GM23248 (cell line): ENCODE measurements at regions not wholly inside any gene's neighbourhood (a gene's known extent, or its start where the extent isn't known, plus 50 kb on each side); places are given as distances from the start of the nearest gene placed in this dataset.

Experiments
- DNase-seq: peaks from one replicate; pipeline ENCODE4 v3.0.0-alpha.2; 2015
- H2AFZ ChIP-seq: fragments of 200-600 bp; sonication (generic); 2 replicates; pipeline ENCODE4 v1.6.1; 2016; ENCODE audit warnings: antibody characterized with exemption
- H3F3A ChIP-seq: fragments of 200-600 bp; sonication (generic); 2 replicates; pipeline ENCODE4 v1.6.1; 2016; ENCODE audit warnings: mild to moderate bottlenecking, antibody characterized with exemption, mixed run types; ENCODE audit not compliant: insufficient read depth
- H3K27ac ChIP-seq: fragments of 200-600 bp; sonication (generic); 2 replicates; pipeline ENCODE4 v1.5.1; 2016; ENCODE audit warnings: mild to moderate bottlenecking
- H3K27me3 ChIP-seq: fragments of 200-600 bp; sonication (generic); replicated peaks from 2 replicates; pipeline ENCODE4 v1.6.1; 2016; ENCODE audit warnings: mild to moderate bottlenecking; ENCODE audit not compliant: insufficient read depth
- H3K36me3 ChIP-seq: fragments of 200-600 bp; sonication (generic); 2 replicates; pipeline ENCODE4 v1.6.1; 2016; ENCODE audit warnings: low read depth, mild to moderate bottlenecking
- H3K4me1 ChIP-seq: fragments of 200-600 bp; sonication (generic); 2 replicates; pipeline ENCODE4 v1.6.1; 2016; ENCODE audit warnings: mild to moderate bottlenecking; ENCODE audit not compliant: insufficient read depth
- H3K4me2 ChIP-seq: fragments of 200-600 bp; sonication (generic); one replicate; pipeline ENCODE4 v1.6.1; 2016; ENCODE audit warnings: mild to moderate bottlenecking; ENCODE audit not compliant: unreplicated experiment
- H3K4me3 ChIP-seq: fragments of 200-600 bp; sonication (generic); 2 replicates; pipeline ENCODE4 v1.5.1; 2016; ENCODE audit warnings: mild to moderate bottlenecking
- H3K79me2 ChIP-seq: fragments of 200-600 bp; sonication (generic); 2 replicates; pipeline ENCODE4 v1.6.1; 2016; ENCODE audit warnings: mild to moderate bottlenecking; ENCODE audit not compliant: insufficient read depth
- H3K9ac ChIP-seq: fragments of 200-600 bp; sonication (generic); 2 replicates; pipeline ENCODE4 v1.6.1; 2016; ENCODE audit warnings: mild to moderate bottlenecking
- H3K9me2 ChIP-seq: fragments of 200-600 bp; sonication (generic); 2 replicates; pipeline ENCODE4 v1.6.1; 2016; ENCODE audit warnings: mixed run types, mild to moderate bottlenecking, moderate library complexity; ENCODE audit not compliant: insufficient read depth
- H3K9me3 ChIP-seq: fragments of 200-600 bp; sonication (generic); one replicate; pipeline ENCODE4 v1.6.1; 2017; ENCODE audit warnings: low read depth
- H4K20me1 ChIP-seq: fragments of 200-600 bp; sonication (generic); 2 replicates; pipeline ENCODE4 v1.6.0; 2016; ENCODE audit not compliant: insufficient read depth
- EZH2 ChIP-seq: fragments of 200-600 bp; sonication (generic); IDR thresholded peaks from 2 replicates; pipeline ENCODE4 v1.6.1; 2018; ENCODE audit warnings: antibody characterized with exemption, mild to moderate bottlenecking; ENCODE audit not compliant: insufficient read depth, poor library complexity, severe bottlenecking
- EZH2phosphoT487 ChIP-seq: fragments of 200-600 bp; sonication (generic); IDR thresholded peaks from 2 replicates; pipeline ENCODE4 v1.6.1; 2018; ENCODE audit warnings: antibody characterized with exemption, moderate library complexity, mild to moderate bottlenecking, low read depth; ENCODE audit not compliant: insufficient read depth
- WGBS, 2 experiments: methylation state at CpG; one replicate each; pipeline ENCODE4 v1.1.6; 2015 to 2017; ENCODE audit warnings: low lambda C conversion rate in 2 of 2, low coverage in 1 of 2; ENCODE audit errors: missing lambda C conversion rate in 2 of 2; 5-methylcytosine and 5-hydroxymethylcytosine counted together
- in situ Hi-C: fragments of 300-500 bp; cut with MboI; formaldehyde crosslinking; loops from 2 replicates; pipeline ENCODE4 v1.15.0; 2020

GRCh38 chr1:60763741-60764140 is 318.6 kb upstream of the NFIA start:
- no peaks in the 10 kb centered on the region for H3K36me3 ChIP-seq
- in situ Hi-C loops, result no loop called here

GRCh38 chr1:60762911-60763310 is 319.4 kb upstream of the NFIA start:
- no peak overlapping the region for H3K9ac ChIP-seq
- no peak overlapping the region for H3K4me3 ChIP-seq
- no peaks in the 10 kb centered on the region for H3K27me3 ChIP-seq
- DNase-seq, result peak; percentile 3
- H2AFZ ChIP-seq, result no peak overlapping the region
- H3K4me1 ChIP-seq, result no peaks in the 10 kb centered on the region
- no peaks in the 10 kb centered on the region for H3K79me2 ChIP-seq
- no peaks in the 10 kb centered on the region for H3K9me2 ChIP-seq
- no peak overlapping the region for H3K27ac ChIP-seq
- no peaks in the 10 kb centered on the region for H3F3A ChIP-seq
- H3K4me2 ChIP-seq, result no peak overlapping the region
- no peaks in the 10 kb centered on the region for H4K20me1 ChIP-seq
- no peaks in the 10 kb centered on the region for H3K36me3 ChIP-seq
- TF ChIP-seq EZH2phosphoT487 (no peak), EZH2 (no peak)
- in situ Hi-C loops, result no loop called here
- 30 to 50% methylated on average over 1 of the region's 1 CpG for WGBS, 2 experiments
- H3K9me3 ChIP-seq, result no peaks in the 10 kb centered on the region

More at GRCh38 chr1:60763741-60764140, 318.6 kb upstream of the NFIA start:
- Histone ChIP-seq H3K9ac (no peak overlapping the region), H3K9me2 (no peaks in the 10 kb centered on the region), H4K20me1 (no peaks in the 10 kb centered on the region), H3K27me3 (no peaks in the 10 kb centered on the region), H3K79me2 (no peaks in the 10 kb centered on the region), H3K9me3 (no peaks in the 10 kb centered on the region), H3F3A (no peaks in the 10 kb centered on the region), H2AFZ (no peak overlapping the region), H3K27ac (no peak overlapping the region), H3K4me2 (no peak overlapping the region), H3K4me3 (no peak overlapping the region), H3K4me1 (no peaks in the 10 kb centered on the region)
- TF ChIP-seq EZH2 (no peak), EZH2phosphoT487 (no peak)
- DNase-seq, result no peak

DNA sequence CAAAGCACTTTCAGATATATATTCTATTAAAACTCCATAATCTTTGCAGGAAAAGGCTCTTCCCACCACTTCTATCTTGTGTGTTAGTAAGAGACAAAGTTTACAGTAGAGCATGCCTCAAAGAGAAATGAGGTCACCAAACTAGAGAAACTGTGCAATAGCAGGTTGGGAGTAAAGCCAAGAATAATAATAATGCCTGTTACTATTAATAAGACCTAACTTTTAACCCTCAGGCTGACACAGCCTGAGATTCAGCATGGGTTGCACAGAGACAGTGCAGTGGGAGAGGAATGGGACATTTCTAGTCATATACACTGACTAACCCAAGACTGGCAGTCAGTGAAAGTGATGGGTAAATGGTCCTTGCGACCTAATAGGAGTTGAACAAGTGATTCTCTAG is 320.2 kb upstream of the NFIA start:
- H3K36me3 ChIP-seq, result no peaks in the 10 kb centered on the region
- H3K27ac ChIP-seq, result no peak overlapping the region
- no peak overlapping the region for H3K4me3 ChIP-seq
- no peak overlapping the region for H3K9ac ChIP-seq
- no peak overlapping the region for H3K4me2 ChIP-seq
- no peak overlapping the region for H2AFZ ChIP-seq
- in situ Hi-C loops, result no loop called here
- H3K4me1 ChIP-seq, result no peaks in the 10 kb centered on the region
- peak; percentile 44 for DNase-seq
- H3K9me3 ChIP-seq, result no peaks in the 10 kb centered on the region
- no peaks in the 10 kb centered on the region for H4K20me1 ChIP-seq
- no peaks in the 10 kb centered on the region for H3K27me3 ChIP-seq
- WGBS, 2 experiments, result 34 to 43% methylated on average over 1 of the region's 1 CpG
- TF ChIP-seq EZH2phosphoT487, result no peak
- no peak for TF ChIP-seq EZH2
- no peaks in the 10 kb centered on the region for H3F3A ChIP-seq
- H3K79me2 ChIP-seq, result no peaks in the 10 kb centered on the region
- no peaks in the 10 kb centered on the region for H3K9me2 ChIP-seq

DNA sequence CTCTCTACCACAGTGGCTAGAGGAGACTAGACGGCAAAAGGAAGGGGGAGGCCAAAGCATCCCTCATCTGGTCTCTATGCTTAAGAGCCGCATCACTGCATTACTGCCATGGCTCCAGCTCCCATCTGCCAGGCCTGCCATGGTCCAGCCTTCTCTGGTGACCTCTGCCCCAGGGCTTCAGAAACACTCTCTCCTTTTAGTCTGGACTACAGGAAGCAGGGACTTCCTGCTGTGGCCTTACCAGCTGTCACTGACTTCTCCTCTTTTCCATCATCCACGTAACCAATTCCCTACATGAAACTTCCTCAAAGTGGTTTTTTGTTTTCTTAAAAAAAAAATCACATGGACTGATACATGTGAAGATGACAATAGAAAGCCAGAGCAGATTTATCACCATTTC is 323.1 kb upstream of the NFIA start:
- H2AFZ ChIP-seq, result no peak overlapping the region
- TF ChIP-seq EZH2 (no peak), EZH2phosphoT487 (no peak)
- H3K4me1 ChIP-seq, result no peaks in the 10 kb centered on the region
- WGBS, 2 experiments, result 58 to 60% methylated on average over 3 of the region's 3 CpGs
- no peaks in the 10 kb centered on the region for H3K9me3 ChIP-seq
- no peaks in the 10 kb centered on the region for H3K9me2 ChIP-seq
- no peak overlapping the region for H3K4me2 ChIP-seq
- H3K4me3 ChIP-seq, result no peak overlapping the region
- no peaks in the 10 kb centered on the region for H3K79me2 ChIP-seq
- H3K36me3 ChIP-seq, result no peaks in the 10 kb centered on the region
- in situ Hi-C loops, result no loop called here
- no peaks in the 10 kb centered on the region for H4K20me1 ChIP-seq
- DNase-seq, result no peak
- H3K27ac ChIP-seq, result no peak overlapping the region
- H3F3A ChIP-seq, result no peaks in the 10 kb centered on the region
- no peaks in the 10 kb centered on the region for H3K27me3 ChIP-seq
- no peak overlapping the region for H3K9ac ChIP-seq

DNA sequence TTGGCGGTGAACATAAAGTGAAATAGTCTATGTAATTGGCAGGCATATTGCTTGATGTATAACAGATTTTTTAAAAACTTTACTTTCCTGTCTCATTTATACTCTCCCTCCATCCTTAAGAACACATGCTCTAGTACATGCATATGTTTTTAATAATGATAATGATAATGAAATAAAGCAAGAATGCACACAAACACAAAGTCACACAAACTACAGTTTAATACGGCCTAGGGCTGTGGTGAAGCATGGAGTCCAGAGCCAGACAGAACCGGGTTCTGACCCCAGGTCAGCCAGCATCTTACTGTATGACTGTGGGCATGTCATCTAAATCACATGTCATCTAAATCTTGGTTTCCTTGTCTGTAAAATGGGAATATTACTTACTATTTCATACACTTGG is 324.9 kb upstream of the NFIA start:
- no peak overlapping the region for H2AFZ ChIP-seq
- H3F3A ChIP-seq, result no peaks in the 10 kb centered on the region
- H3K27me3 ChIP-seq, result no peaks in the 10 kb centered on the region
- in situ Hi-C loops, result no loop called here
- no peak overlapping the region for H3K4me3 ChIP-seq
- H3K36me3 ChIP-seq, result no peaks in the 10 kb centered on the region
- no peak for DNase-seq
- WGBS, 2 experiments, result 24 to 27% methylated on average over 3 of the region's 3 CpGs
- no peak overlapping the region for H3K9ac ChIP-seq
- H3K4me1 ChIP-seq, result no peaks in the 10 kb centered on the region
- H3K9me2 ChIP-seq, result no peaks in the 10 kb centered on the region
- H4K20me1 ChIP-seq, result no peaks in the 10 kb centered on the region
- H3K27ac ChIP-seq, result no peak overlapping the region
- no peak for TF ChIP-seq EZH2phosphoT487
- no peak for TF ChIP-seq EZH2
- no peaks in the 10 kb centered on the region for H3K79me2 ChIP-seq
- H3K9me3 ChIP-seq, result no peaks in the 10 kb centered on the region
- no peak overlapping the region for H3K4me2 ChIP-seq
